ENCODE measurements at regions not wholly inside any gene's neighbourhood (a gene's known extent, or its start where the extent isn't known, plus 50 kb on each side); places are given as distances from the start of the nearest gene placed in this dataset.

GRCh38 chr12:107180272-107180671, 86.9 kb upstream of the CRY1 start (continued):
- no peak for TF ChIP-seq SMARCA5 (IDR thresholded peaks at IDR 0.05)

- intact Hi-C loops (cut with micrococcal nuclease): no loop called here
- BruUV-seq (replicated peaks): no TSS peak
- H3K79me2 ChIP-seq (ENCODE audit: control insufficient read depth, insufficient read depth, low read length): no peaks in the 10 kb centered on the region
- H3K4me3 ChIP-seq: no peak overlapping the region
- no peaks in the 10 kb centered on the region for H3K36me3 ChIP-seq (ENCODE audit: control insufficient read depth, insufficient read depth, low read length)
- in situ Hi-C loops (cut with MboI): no loop called here
- H3K4me2 ChIP-seq (ENCODE audit: insufficient read depth, low read length): no peak overlapping the region
- no peaks in the 10 kb centered on the region; a peak in 2 of 5 replicates for H3K27me3 ChIP-seq (ENCODE audit: control insufficient read depth in 2 of 2, insufficient read depth in 2 of 2, low read length in 2 of 2)
- no peak overlapping the region for H2AFZ ChIP-seq (ENCODE audit: low read depth, low read length)
- no peaks in the 10 kb centered on the region for H3K9me3 ChIP-seq (replicated peaks; ENCODE audit: control insufficient read depth, insufficient read depth, low read depth, low read length)
- no peak for FAIRE-seq
- no peaks in the 10 kb centered on the region for H4K20me1 ChIP-seq (replicated peaks; ENCODE audit: control insufficient read depth, insufficient read depth, low read length)
- WGBS (ENCODE audit: insufficient coverage, low coverage, missing lambda C conversion rate): 0% methylated on average over 5 of the region's 5 CpGs
- H3K4me1 ChIP-seq (replicated peaks in 1 of 2; ENCODE audit: control insufficient read depth in 2 of 2, insufficient read depth in 2 of 2, low read length in 2 of 2): no peaks in the 10 kb centered on the region
- ATAC-seq: no peak
- CTCF ChIA-PET (ENCODE audit: low intra/inter-chr PET ratio): no interaction called here
- no peak overlapping the region for H3K27ac ChIP-seq (ENCODE audit: extremely low read depth, low read depth, low read length)
- POLR2A ChIA-PET: no interaction called here
- H3K9me1 ChIP-seq (ENCODE audit: control insufficient read depth, insufficient read depth, low read length): no peaks in the 10 kb centered on the region
- DNase-seq (ENCODE audit: extremely low read depth in 1 of 4, low spot score in 3 of 4): no peak
- H3K9ac ChIP-seq (ENCODE audit: insufficient read depth in 1 of 2, low read depth in 2 of 2, low read length in 2 of 2): no peak overlapping the region
- TF ChIP-seq PRMT5 (CRISPR knock-in tag; IDR thresholded peaks at IDR 0.05) (no peak), ZNF764 (CRISPR knock-in tag; IDR thresholded peaks at IDR 0.05; ENCODE audit: low read depth) (no peak), HDAC6 (IDR thresholded peaks at IDR 0.05; ENCODE audit: low read depth, low read length) (no peak), ZNF384 (IDR thresholded peaks at IDR 0.05; ENCODE audit: low read depth, low read length) (no peak), ZNF146 (CRISPR knock-in tag; IDR thresholded peaks at IDR 0.05; ENCODE audit: unreplicated experiment) (no peak), ZNF583 (CRISPR knock-in tag; IDR thresholded peaks at IDR 0.05) (no peak)
- TF ChIP-seq, protein P1, sequence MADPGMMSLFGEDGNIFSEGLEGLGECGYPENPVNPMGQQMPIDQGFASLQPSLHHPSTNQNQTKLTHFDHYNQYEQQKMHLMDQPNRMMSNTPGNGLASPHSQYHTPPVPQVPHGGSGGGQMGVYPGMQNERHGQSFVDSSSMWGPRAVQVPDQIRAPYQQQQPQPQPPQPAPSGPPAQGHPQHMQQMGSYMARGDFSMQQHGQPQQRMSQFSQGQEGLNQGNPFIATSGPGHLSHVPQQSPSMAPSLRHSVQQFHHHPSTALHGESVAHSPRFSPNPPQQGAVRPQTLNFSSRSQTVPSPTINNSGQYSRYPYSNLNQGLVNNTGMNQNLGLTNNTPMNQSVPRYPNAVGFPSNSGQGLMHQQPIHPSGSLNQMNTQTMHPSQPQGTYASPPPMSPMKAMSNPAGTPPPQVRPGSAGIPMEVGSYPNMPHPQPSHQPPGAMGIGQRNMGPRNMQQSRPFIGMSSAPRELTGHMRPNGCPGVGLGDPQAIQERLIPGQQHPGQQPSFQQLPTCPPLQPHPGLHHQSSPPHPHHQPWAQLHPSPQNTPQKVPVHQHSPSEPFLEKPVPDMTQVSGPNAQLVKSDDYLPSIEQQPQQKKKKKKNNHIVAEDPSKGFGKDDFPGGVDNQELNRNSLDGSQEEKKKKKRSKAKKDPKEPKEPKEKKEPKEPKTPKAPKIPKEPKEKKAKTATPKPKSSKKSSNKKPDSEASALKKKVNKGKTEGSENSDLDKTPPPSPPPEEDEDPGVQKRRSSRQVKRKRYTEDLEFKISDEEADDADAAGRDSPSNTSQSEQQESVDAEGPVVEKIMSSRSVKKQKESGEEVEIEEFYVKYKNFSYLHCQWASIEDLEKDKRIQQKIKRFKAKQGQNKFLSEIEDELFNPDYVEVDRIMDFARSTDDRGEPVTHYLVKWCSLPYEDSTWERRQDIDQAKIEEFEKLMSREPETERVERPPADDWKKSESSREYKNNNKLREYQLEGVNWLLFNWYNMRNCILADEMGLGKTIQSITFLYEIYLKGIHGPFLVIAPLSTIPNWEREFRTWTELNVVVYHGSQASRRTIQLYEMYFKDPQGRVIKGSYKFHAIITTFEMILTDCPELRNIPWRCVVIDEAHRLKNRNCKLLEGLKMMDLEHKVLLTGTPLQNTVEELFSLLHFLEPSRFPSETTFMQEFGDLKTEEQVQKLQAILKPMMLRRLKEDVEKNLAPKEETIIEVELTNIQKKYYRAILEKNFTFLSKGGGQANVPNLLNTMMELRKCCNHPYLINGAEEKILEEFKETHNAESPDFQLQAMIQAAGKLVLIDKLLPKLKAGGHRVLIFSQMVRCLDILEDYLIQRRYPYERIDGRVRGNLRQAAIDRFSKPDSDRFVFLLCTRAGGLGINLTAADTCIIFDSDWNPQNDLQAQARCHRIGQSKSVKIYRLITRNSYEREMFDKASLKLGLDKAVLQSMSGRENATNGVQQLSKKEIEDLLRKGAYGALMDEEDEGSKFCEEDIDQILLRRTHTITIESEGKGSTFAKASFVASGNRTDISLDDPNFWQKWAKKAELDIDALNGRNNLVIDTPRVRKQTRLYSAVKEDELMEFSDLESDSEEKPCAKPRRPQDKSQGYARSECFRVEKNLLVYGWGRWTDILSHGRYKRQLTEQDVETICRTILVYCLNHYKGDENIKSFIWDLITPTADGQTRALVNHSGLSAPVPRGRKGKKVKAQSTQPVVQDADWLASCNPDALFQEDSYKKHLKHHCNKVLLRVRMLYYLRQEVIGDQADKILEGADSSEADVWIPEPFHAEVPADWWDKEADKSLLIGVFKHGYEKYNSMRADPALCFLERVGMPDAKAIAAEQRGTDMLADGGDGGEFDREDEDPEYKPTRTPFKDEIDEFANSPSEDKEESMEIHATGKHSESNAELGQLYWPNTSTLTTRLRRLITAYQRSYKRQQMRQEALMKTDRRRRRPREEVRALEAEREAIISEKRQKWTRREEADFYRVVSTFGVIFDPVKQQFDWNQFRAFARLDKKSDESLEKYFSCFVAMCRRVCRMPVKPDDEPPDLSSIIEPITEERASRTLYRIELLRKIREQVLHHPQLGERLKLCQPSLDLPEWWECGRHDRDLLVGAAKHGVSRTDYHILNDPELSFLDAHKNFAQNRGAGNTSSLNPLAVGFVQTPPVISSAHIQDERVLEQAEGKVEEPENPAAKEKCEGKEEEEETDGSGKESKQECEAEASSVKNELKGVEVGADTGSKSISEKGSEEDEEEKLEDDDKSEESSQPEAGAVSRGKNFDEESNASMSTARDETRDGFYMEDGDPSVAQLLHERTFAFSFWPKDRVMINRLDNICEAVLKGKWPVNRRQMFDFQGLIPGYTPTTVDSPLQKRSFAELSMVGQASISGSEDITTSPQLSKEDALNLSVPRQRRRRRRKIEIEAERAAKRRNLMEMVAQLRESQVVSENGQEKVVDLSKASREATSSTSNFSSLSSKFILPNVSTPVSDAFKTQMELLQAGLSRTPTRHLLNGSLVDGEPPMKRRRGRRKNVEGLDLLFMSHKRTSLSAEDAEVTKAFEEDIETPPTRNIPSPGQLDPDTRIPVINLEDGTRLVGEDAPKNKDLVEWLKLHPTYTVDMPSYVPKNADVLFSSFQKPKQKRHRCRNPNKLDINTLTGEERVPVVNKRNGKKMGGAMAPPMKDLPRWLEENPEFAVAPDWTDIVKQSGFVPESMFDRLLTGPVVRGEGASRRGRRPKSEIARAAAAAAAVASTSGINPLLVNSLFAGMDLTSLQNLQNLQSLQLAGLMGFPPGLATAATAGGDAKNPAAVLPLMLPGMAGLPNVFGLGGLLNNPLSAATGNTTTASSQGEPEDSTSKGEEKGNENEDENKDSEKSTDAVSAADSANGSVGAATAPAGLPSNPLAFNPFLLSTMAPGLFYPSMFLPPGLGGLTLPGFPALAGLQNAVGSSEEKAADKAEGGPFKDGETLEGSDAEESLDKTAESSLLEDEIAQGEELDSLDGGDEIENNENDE (IDR thresholded peaks at IDR 0.05; ENCODE audit: low read depth, low read length): no peak
- TF ChIP-seq, protein P2, sequence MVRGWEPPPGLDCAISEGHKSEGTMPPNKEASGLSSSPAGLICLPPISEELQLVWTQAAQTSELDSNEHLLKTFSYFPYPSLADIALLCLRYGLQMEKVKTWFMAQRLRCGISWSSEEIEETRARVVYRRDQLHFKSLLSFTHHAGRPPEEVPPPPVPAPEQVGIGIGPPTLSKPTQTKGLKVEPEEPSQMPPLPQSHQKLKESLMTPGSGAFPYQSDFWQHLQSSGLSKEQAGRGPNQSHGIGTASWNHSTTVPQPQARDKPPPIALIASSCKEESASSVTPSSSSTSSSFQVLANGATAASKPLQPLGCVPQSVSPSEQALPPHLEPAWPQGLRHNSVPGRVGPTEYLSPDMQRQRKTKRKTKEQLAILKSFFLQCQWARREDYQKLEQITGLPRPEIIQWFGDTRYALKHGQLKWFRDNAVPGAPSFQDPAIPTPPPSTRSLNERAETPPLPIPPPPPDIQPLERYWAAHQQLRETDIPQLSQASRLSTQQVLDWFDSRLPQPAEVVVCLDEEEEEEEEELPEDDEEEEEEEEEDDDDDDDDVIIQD (CRISPR knock-in tag; IDR thresholded peaks at IDR 0.05): no peak
These were observed 91.1 kb upstream of the CRY1 start for GRCh38 chr12:107184359-107184930.
